Skin epidermis (tissue), 12 donors: ENCODE measurements at regions not wholly inside any gene's neighbourhood (a gene's known extent, or its start where the extent isn't known, plus 50 kb on each side); places are given as distances from the start of the nearest gene placed in this dataset.

Experiments
- H3K27ac ChIP-seq, 21 experiments: fragments of 200-600 bp; sonication (generic) in 11 of 21; one replicate each; pipeline ENCODE4 v1.5.0; 2020; ENCODE audit warnings: mild to moderate bottlenecking in 3 of 21, inconsistent platforms in 2 of 21, moderate library complexity in 2 of 21
- H3K4me3 ChIP-seq, 7 experiments: fragments of 200-600 bp; sonication (generic) in 2 of 7; one replicate each; pipeline ENCODE4 v1.5.0; 2020; ENCODE audit warnings: inconsistent platforms in 2 of 7, mild to moderate bottlenecking in 2 of 7, moderate library complexity in 1 of 7

DNA sequence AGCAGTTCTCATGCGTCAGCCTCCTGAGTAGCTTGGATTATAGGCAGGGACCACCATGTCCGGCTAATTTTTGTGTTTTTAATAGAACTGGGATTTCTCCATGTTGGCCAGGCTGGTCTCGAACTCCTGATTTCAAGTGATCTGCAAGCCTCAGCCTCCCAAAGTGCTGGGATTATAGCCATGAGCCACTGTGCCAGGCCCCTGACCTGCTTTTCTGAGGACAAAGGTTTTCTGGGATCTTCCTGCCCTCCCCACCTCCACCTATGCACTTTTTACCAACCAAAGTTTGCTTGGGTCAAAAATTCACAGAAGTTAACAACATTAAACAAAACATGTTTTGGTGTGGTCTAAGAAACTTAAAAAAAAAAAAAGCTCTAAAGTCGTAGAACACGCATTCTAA, 259.9 kb downstream of the HAUS1 start:
- Histone ChIP-seq H3K27ac (no peak overlapping the region), H3K4me3 (no peak overlapping the region)

DNA sequence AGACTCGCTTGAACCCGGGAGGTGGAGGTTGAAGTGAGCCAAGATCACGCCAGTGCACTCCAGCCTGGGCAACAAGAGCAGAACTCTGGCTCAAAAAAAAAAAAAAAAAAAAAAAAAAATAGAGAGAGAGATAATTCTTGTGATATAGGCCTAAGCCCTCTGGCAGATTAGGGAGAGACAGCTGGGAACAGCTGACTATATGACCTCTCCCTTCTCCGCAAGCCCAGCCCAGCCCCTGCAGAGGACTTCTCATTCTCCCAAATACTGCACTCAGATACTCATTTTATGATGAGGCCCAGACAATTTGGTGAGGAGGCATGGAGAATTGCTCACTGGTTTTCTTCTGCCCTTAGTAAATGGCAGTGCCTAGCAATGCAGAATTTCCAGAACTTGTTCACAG, 262.0 kb downstream of the HAUS1 start:
- no peak overlapping the region for H3K27ac ChIP-seq

DNA sequence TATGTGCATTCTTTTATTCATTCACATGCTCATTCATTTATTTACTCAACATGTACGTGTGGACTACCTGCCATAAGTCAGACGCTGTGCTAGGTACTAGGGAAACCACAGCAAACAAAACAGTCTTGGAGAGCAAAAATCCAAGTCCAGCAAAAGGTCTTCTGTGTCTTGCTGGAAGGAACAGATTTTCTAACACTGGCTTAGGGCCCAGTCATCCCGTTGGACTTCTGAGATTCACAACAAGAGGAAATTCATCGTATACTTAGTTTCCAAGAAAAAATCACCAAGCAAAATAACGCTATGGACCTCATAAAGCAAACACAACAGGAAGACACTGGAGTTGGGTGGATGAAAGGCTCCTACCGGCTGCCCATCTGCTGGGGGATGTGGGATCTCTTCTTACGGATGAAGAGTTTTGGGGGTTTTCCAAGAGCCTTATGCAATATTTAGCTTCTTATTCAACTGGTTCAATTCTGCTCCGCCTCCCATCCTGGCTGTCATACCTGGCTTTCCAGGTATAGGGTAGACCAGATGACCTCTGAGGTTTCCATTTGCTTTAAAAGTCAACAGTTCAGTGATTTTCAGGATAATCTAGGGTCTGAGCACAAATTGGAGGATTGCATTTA, 262.7 kb downstream of the HAUS1 start:
- Histone ChIP-seq H3K4me3 (no peak overlapping the region), H3K27ac (no peak overlapping the region)

More for the DNA sequence above, 262.0 kb downstream of the HAUS1 start:
- no peak overlapping the region for H3K4me3 ChIP-seq

DNA sequence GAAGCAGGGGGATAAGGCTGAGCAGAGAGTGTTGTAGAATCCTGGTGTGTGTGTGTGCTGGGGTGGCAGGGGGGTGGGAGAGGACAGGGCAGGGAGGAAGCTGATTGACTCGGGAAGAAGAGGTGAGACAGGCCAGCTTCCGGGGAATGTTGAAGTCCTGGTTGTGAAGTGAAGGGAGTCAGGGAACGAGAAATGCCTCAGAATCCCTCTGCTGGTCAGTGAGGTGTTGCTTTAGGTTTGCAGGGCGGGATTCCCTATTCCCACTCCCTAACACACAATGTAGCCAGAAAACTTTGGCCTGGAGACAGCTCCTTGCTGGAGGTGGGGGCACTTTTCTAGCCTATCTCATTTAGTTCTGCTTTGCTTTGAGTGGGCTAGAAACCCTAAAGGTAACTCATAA, 265.1 kb downstream of the HAUS1 start:
- H3K27ac ChIP-seq, result no peak overlapping the region
- no peak overlapping the region for H3K4me3 ChIP-seq

GRCh38 chr18:46370898-46371297, 266.7 kb downstream of the HAUS1 start:
- Histone ChIP-seq H3K27ac (no peak overlapping the region), H3K4me3 (no peak overlapping the region)

- H3K4me3 ChIP-seq, result no peak overlapping the region
- no peak overlapping the region for H3K27ac ChIP-seq
These were observed 268.5 kb downstream of the HAUS1 start for GRCh38 chr18:46372670-46373069.

DNA sequence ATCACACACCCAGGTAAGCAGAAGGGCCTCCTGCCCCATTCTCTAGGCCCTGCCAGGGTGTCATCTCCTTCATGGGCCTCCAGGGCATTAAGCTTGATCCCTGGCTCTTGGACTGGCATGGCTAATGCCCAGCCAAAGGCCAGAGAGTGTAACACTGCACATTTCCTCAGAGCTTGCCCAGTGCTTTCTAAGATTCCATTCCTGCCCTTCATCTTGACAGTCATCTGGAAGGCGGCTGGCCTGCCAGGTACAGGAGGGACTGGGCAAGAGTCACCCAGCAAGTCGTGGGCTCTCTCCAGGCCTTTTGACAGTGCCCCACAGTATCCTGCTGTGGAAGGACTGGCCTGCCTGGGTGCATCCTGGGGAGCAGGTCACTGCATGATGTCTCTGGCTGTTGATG, 268.9 kb downstream of the HAUS1 start:
- no peak overlapping the region for H3K4me3 ChIP-seq

GRCh38 chr18:46373791-46374190, 269.6 kb downstream of the HAUS1 start:
- Histone ChIP-seq H3K4me3 (no peak overlapping the region), H3K27ac (no peak overlapping the region)

More for the DNA sequence above, 268.9 kb downstream of the HAUS1 start:
- no peak overlapping the region for H3K27ac ChIP-seq

DNA sequence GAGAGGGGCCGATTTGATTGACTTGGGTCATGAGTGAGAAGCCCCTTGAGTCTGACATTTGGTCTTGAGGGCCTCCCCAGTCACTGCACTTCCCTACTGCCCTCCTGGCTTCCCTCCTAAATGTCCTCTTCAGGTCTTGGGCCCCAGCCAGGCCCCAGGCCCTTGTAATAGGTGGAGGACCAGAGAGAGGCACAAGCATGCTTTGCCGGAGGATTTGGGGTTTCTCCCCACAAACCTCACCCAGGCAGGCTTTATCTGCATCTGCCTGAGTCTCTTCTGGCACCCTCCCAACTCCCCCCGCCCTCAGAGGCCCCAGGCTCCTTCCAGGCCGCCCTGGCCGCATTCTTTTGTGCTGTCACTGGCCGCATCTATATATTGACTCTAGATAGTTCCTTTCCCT, 270.7 kb downstream of the HAUS1 start:
- Histone ChIP-seq H3K27ac (no peak overlapping the region), H3K4me3 (no peak overlapping the region)

- Histone ChIP-seq H3K27ac (no peak overlapping the region), H3K4me3 (no peak overlapping the region)
These were observed 273.4 kb downstream of the HAUS1 start for GRCh38 chr18:46377557-46377956.

GRCh38 chr18:46378126-46378863, 274.1 kb downstream of the HAUS1 start:
- H3K27ac ChIP-seq, result no peak overlapping the region
- H3K4me3 ChIP-seq, result no peak overlapping the region

DNA sequence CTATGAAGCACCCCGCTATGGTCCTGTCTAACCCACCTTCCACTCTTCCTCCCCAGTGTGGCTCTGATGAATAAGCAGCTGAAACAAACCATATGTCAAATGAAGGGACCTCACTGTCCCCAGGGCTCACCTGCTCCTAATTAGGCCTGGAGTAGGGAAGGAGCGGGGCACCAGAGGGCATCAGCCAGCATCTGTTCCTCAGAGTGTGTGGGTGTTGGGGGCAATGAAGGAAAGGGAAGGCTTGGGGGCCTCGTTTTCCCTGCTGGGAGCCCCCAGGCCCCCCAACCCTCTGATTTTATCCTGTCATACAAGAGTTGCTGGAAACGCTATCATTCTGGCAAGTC, 274.7 kb downstream of the HAUS1 start:
- no peak overlapping the region for H3K4me3 ChIP-seq
- H3K27ac ChIP-seq, result no peak overlapping the region

GRCh38 chr18:46379323-46379950, 275.3 kb downstream of the HAUS1 start:
- H3K27ac ChIP-seq, result no peak overlapping the region
- no peak overlapping the region for H3K4me3 ChIP-seq

DNA sequence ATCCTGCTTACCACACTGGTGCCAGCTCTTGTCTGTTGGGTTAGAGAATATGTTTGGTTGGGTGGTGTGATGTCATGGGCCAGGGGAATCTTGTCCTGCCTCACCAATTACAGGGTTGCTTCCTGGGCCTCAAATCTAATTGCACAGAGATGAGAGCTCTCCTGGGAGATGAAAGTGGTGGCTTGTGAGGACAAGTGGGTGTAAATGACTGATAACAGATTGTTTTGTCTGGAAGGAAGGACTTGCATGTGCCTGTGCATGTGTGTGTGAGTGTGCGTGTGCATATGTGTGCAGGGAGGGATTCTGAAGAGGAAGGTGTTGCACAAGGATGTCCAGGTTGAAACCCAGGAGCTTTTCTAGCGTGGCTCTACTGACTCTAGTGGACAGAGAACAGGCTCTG, 271.9 kb downstream of the LOXHD1 start:
- no peak overlapping the region for H3K27ac ChIP-seq
- H3K4me3 ChIP-seq, result no peak overlapping the region

- no peak overlapping the region for H3K4me3 ChIP-seq
- peak overlapping the region in 11 of 21 experiments; percentile 10 to 76 (median 49) for H3K27ac ChIP-seq
These were observed 270.2 kb downstream of the LOXHD1 start for GRCh38 chr18:46386788-46387187.

- H3K27ac ChIP-seq, result peak overlapping the region in 15 of 21 experiments; percentile 4 to 76 (median 49)
- no peak overlapping the region for H3K4me3 ChIP-seq
These were observed 269.4 kb downstream of the LOXHD1 start for GRCh38 chr18:46387441-46388131.

- no peak overlapping the region for H3K4me3 ChIP-seq
- peak overlapping the region in 12 of 21 experiments; percentile 13 to 76 (median 50) for H3K27ac ChIP-seq
These were observed 268.7 kb downstream of the LOXHD1 start for GRCh38 chr18:46388286-46388685.

DNA sequence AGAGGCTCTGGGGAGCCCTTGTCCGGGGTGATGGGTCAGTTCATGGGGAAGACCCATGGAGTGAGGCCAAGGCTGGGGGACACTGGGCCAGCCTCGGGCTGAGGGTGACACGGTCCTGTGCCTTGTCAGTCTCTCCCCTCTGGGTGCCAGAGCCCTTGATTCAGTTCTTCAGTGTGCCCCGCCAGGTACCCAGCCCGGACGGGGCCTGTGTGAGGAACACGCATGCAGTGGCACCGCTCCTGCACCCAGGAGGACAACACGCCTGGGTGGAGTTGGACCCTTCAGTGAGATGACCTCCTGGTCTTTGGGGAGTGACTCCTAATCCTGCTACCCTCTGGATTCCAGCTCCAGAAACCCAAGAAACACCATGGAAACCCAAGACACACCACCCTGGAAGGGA, 264.4 kb downstream of the LOXHD1 start:
- no peak overlapping the region for H3K27ac ChIP-seq
- H3K4me3 ChIP-seq, result no peak overlapping the region

GRCh38 chr18:46393230-46393629, 263.8 kb downstream of the LOXHD1 start:
- Histone ChIP-seq H3K27ac (no peak overlapping the region), H3K4me3 (no peak overlapping the region)

- no peak overlapping the region for H3K4me3 ChIP-seq
- H3K27ac ChIP-seq, result no peak overlapping the region
These were observed 263.1 kb downstream of the LOXHD1 start for GRCh38 chr18:46393961-46394360.

DNA sequence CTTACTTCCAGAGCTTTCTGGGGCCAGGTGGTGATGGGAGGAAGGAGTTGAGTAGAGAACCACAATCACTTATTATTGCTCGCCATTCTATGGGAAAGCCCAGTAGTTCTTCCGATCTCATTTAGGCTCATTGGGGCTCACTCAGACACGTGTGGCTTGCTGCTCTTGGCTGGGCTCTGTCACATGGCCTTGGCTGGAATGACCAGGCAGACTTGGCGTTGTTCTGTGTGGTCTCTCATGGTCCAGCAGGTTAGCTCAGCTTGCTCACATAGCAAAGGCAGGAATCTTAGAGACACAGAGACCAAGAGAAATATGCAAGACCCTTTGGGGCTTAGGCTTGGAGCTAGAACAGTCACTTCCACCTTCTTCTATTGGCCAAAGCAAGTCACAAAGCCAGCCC, 261.2 kb downstream of the LOXHD1 start:
- Histone ChIP-seq H3K4me3 (no peak overlapping the region), H3K27ac (no peak overlapping the region)
